H9 (cell line): ENCODE measurements at regions not wholly inside any gene's neighbourhood (a gene's known extent, or its start where the extent isn't known, plus 50 kb on each side); places are given as distances from the start of the nearest gene placed in this dataset.

Source experiments
- DNase-seq: peaks from one replicate; pipeline ENCODE4 v3.0.0-alpha.2; 2017
- H2AFZ ChIP-seq: one replicate; pipeline ENCODE4 v1.6.1; 2013; ENCODE audit warnings: mild to moderate bottlenecking, low read length, control low read depth, moderate library complexity
- H2AK5ac ChIP-seq: 2 replicates; pipeline ENCODE4 v1.6.1; 2013; ENCODE audit warnings: low read length, control low read depth, mixed read lengths; ENCODE audit not compliant: insufficient read length
- H2BK120ac ChIP-seq: one replicate; pipeline ENCODE4 v1.6.1; 2013; ENCODE audit warnings: low read depth, mild to moderate bottlenecking, low read length, control low read depth, inconsistent platforms; ENCODE audit not compliant: poor library complexity, severe bottlenecking
- H2BK12ac ChIP-seq: 2 replicates; pipeline ENCODE4 v1.6.1; 2013; ENCODE audit warnings: low read length, control low read depth, mixed read lengths, low read depth; ENCODE audit not compliant: insufficient read length
- H2BK15ac ChIP-seq: 2 replicates; pipeline ENCODE4 v1.6.1; 2013; ENCODE audit warnings: low read depth, low read length, control low read depth
- H2BK20ac ChIP-seq: one replicate; pipeline ENCODE4 v1.6.1; 2013; ENCODE audit warnings: low read depth, mild to moderate bottlenecking, low read length, control low read depth, inconsistent platforms; ENCODE audit not compliant: poor library complexity, severe bottlenecking
- H2BK5ac ChIP-seq: 2 replicates; pipeline ENCODE4 v1.6.1; 2013; ENCODE audit warnings: low read length, control low read depth, mixed read lengths; ENCODE audit not compliant: insufficient read length
- H3K14ac ChIP-seq: 2 replicates; pipeline ENCODE4 v1.6.1; 2013; ENCODE audit warnings: low read length, control low read depth; ENCODE audit not compliant: insufficient read depth
- H3K18ac ChIP-seq: 2 replicates; pipeline ENCODE4 v1.6.1; 2013; ENCODE audit warnings: low read depth, mild to moderate bottlenecking, mixed read lengths, low read length, control low read depth; ENCODE audit not compliant: insufficient read length
- H3K23ac ChIP-seq: 2 replicates; pipeline ENCODE4 v1.6.1; 2013; ENCODE audit warnings: low read length, control low read depth, mixed read lengths, low read depth; ENCODE audit not compliant: insufficient read length
- H3K23me2 ChIP-seq: 2 replicates; pipeline ENCODE4 v1.6.1; 2013; ENCODE audit warnings: low read depth, mild to moderate bottlenecking, mixed read lengths, low read length, control low read depth; ENCODE audit not compliant: insufficient read length, poor library complexity, severe bottlenecking
- H3K27ac ChIP-seq: 2 replicates; pipeline ENCODE4 v1.5.1; 2013; ENCODE audit warnings: low read length, control low read depth, mixed read lengths, low read depth; ENCODE audit not compliant: insufficient read length
- H3K27me3 ChIP-seq: 2 replicates; pipeline ENCODE4 v1.6.1; 2013; ENCODE audit warnings: low read length, control low read depth, inconsistent platforms; ENCODE audit not compliant: insufficient read depth
- H3K4ac ChIP-seq: 2 replicates; pipeline ENCODE4 v1.6.1; 2013; ENCODE audit warnings: low read depth, mild to moderate bottlenecking, control low read depth, inconsistent platforms, low read length, moderate library complexity
- H3K4me1 ChIP-seq: 2 replicates; pipeline ENCODE4 v1.6.1; 2013; ENCODE audit warnings: low read length, control low read depth, inconsistent platforms; ENCODE audit not compliant: insufficient read depth
- H3K4me2 ChIP-seq: 2 replicates; pipeline ENCODE4 v1.6.1; 2013; ENCODE audit warnings: low read length, control low read depth, mixed read lengths; ENCODE audit not compliant: insufficient read length, insufficient read depth
- H3K56ac ChIP-seq: 2 replicates; pipeline ENCODE4 v1.6.1; 2013; ENCODE audit warnings: low read depth, mild to moderate bottlenecking, mixed read lengths, low read length, control low read depth; ENCODE audit not compliant: insufficient read length
- H3K79me1 ChIP-seq: 2 replicates; pipeline ENCODE4 v1.6.1; 2013; ENCODE audit warnings: low read depth, mild to moderate bottlenecking, moderate library complexity, low read length, control low read depth, inconsistent platforms; ENCODE audit not compliant: insufficient read depth, poor library complexity, severe bottlenecking
- H3K79me2 ChIP-seq: 2 replicates; pipeline ENCODE4 v1.6.1; 2013; ENCODE audit warnings: low read length, control low read depth, inconsistent platforms; ENCODE audit not compliant: insufficient read depth
- H3K9ac ChIP-seq: 2 replicates; pipeline ENCODE4 v1.6.1; 2013; ENCODE audit warnings: low read length, control low read depth, mixed read lengths; ENCODE audit not compliant: insufficient read length; ENCODE audit errors: extremely low read depth
- H3K9me3 ChIP-seq: one replicate; pipeline ENCODE4 v1.6.1; 2013; ENCODE audit warnings: low read depth, low read length, inconsistent platforms; ENCODE audit not compliant: control insufficient read depth
- H3T11ph ChIP-seq: one replicate; pipeline ENCODE4 v1.6.1; 2013; ENCODE audit warnings: mild to moderate bottlenecking, low read length, control low read depth, inconsistent platforms
- H4K20me1 ChIP-seq: one replicate; pipeline ENCODE4 v1.6.1; 2013; ENCODE audit not compliant: control insufficient read depth, insufficient read length, insufficient read depth
- H4K5ac ChIP-seq: 2 replicates; pipeline ENCODE4 v1.6.1; 2013; ENCODE audit warnings: low read depth, mild to moderate bottlenecking, mixed read lengths, low read length, control low read depth; ENCODE audit not compliant: insufficient read length
- H4K8ac ChIP-seq: replicated peaks from 2 replicates; pipeline ENCODE4 v1.6.1; 2013; ENCODE audit warnings: low read length, control low read depth, mixed read lengths, low read depth; ENCODE audit not compliant: insufficient read length
- H4K91ac ChIP-seq: 2 replicates; pipeline ENCODE4 v1.6.1; 2013; ENCODE audit warnings: low read depth, mild to moderate bottlenecking, moderate library complexity, mixed read lengths, low read length, control low read depth; ENCODE audit not compliant: insufficient read length
- H3K27ac Mint-ChIP-seq, 3 experiments: 2 replicates in 2 of 3; 3 replicates in 1 of 3; pipeline ENCODE4 v1.8.0; 2020 to 2021; ENCODE audit warnings: mixed read lengths in 3 of 3, mild to moderate bottlenecking in 1 of 3, moderate library complexity in 1 of 3
- H3K27me3 Mint-ChIP-seq: 2 replicates; pipeline ENCODE4 v1.8.0; 2021; ENCODE audit warnings: low read depth, mild to moderate bottlenecking, moderate library complexity, mixed read lengths
- H3K36me3 Mint-ChIP-seq, 3 experiments: 2 replicates in 2 of 3; 3 replicates in 1 of 3; pipeline ENCODE4 v1.8.0; 2020 to 2021; ENCODE audit warnings: low read depth in 3 of 3, mixed read lengths in 3 of 3; ENCODE audit not compliant: insufficient read depth in 1 of 3
- H3K4me1 Mint-ChIP-seq, 2 experiments: 2 replicates each; pipeline ENCODE4 v1.8.0; 2020; ENCODE audit warnings: mixed read lengths in 2 of 2
- H3K4me3 Mint-ChIP-seq, 2 experiments: 2 replicates in 1 of 2; 3 replicates in 1 of 2; pipeline ENCODE4 v1.8.0; 2020 to 2021; ENCODE audit warnings: mild to moderate bottlenecking in 2 of 2, mixed read lengths in 2 of 2, moderate library complexity in 1 of 2
- H3K9me3 Mint-ChIP-seq, 2 experiments: 2 replicates in 1 of 2; 3 replicates in 1 of 2; pipeline ENCODE4 v1.8.0; 2020; ENCODE audit warnings: mild to moderate bottlenecking in 2 of 2, mixed read lengths in 2 of 2, moderate library complexity in 1 of 2
- CTCF ChIP-seq: fragments of 200-600 bp; sonication (generic); conservative IDR thresholded peaks from 3 replicates; pipeline ENCODE4 v1.8.0; 2021; ENCODE audit warnings: antibody characterized with exemption, mild to moderate bottlenecking
- WGBS: extraction: QIAGEN DNeasy Blood & Tissue Kit; methylation state at CpG from one replicate; pipeline ENCODE4 v1.1.7; 2013; ENCODE audit warnings: missing lambda C conversion rate, low lambda C conversion rate, mixed read lengths; ENCODE audit not compliant: insufficient read length; ENCODE audit errors: extremely low coverage; 5-methylcytosine and 5-hydroxymethylcytosine counted together

DNA sequence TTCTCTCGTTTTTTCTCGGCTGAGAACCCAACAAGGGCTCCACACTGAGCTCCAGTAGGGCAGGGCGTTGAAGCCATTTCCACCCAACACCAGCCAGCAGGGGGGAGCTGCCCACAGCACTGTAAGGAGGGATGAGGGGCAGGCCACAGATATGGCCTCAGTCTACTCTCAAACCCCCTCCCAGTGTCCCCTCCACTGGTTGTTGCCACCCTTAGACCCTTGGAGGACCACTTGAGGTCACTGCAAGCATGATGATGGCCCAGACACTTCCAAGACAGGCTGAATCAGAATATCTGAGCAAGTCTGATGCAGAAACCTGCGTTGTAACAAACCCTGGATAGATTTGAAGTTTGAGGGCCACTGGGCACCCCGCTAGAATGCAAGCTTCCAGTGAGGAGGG, 217.0 kb upstream of the CST7 start:
- no peak overlapping the region for H3K56ac ChIP-seq
- no peak overlapping the region for H3T11ph ChIP-seq
- no peak overlapping the region for H3K14ac ChIP-seq
- H3K79me2 ChIP-seq: no peaks in the 10 kb centered on the region
- WGBS: no CpG with 5 or more reads among the region's 5 CpGs
- H3K9me3 ChIP-seq: no peaks in the 10 kb centered on the region
- peaks cover 22 to 28% of the 10 kb centered on the region in 2 experiments for H3K4me1 Mint-ChIP-seq
- H2BK12ac ChIP-seq: no peak overlapping the region
- no peak overlapping the region for H2BK20ac ChIP-seq
- H3K27me3 ChIP-seq: no peaks in the 10 kb centered on the region
- H3K23ac ChIP-seq: no peak overlapping the region
- no peak overlapping the region for H3K4me3 Mint-ChIP-seq
- no peak overlapping the region for H4K5ac ChIP-seq
- H3K4me2 ChIP-seq: no peak overlapping the region
- no peak for TF ChIP-seq CTCF
- H3K27me3 Mint-ChIP-seq: peaks cover 2% of the 10 kb centered on the region; the same call in 1 of the 2 replicates
- no peaks in the 10 kb centered on the region for H3K79me1 ChIP-seq
- H3K9me3 Mint-ChIP-seq: no peaks in the 10 kb centered on the region; a peak in 2 of 5 replicates
- H3K36me3 Mint-ChIP-seq: peaks cover 0 to 3% (median 0%) of the 10 kb centered on the region in 3 experiments; a peak in 1 of 7 replicates
- H2BK5ac ChIP-seq: no peak overlapping the region
- DNase-seq: no peak
- H3K23me2 ChIP-seq: no peaks in the 10 kb centered on the region
- no peak overlapping the region for H3K27ac ChIP-seq
- no peaks in the 10 kb centered on the region; the same call in 1 of the 2 replicates for H3K4me1 ChIP-seq
- no peak overlapping the region for H2AFZ ChIP-seq
- H3K9ac ChIP-seq: no peak overlapping the region
- H4K8ac ChIP-seq: no peak overlapping the region
- no peak overlapping the region for H2BK120ac ChIP-seq
- no peaks in the 10 kb centered on the region for H4K20me1 ChIP-seq
- H3K27ac Mint-ChIP-seq: no peak overlapping the region
- no peak overlapping the region for H4K91ac ChIP-seq
- no peak overlapping the region for H2BK15ac ChIP-seq
- no peak overlapping the region for H2AK5ac ChIP-seq
- H3K4ac ChIP-seq: no peak overlapping the region
- H3K18ac ChIP-seq: no peak overlapping the region
